AG04449 (cell line): ENCODE measurements at regions not wholly inside any gene's neighbourhood (a gene's known extent, or its start where the extent isn't known, plus 50 kb on each side); places are given as distances from the start of the nearest gene placed in this dataset.

Source experiments
- CTCF ChIA-PET: fragments of 350-600 bp; formaldehyde crosslinking; extraction: SDS; loops from one replicate; lab custom pipeline; 2021; ENCODE audit warnings: antibody characterized with exemption; lab: Yijun Ruan, JAX
- POLR2A ChIA-PET: fragments of 400-600, 350-600 bp; formaldehyde crosslinking; extraction: SDS; loops from one replicate; lab custom pipeline; 2020; ENCODE audit warnings: antibody characterized with exemption, inconsistent platforms; lab: Yijun Ruan, JAX
- DNase-seq: peaks from one replicate; pipeline ENCODE4 v3.0.0-alpha.2; 2010; ENCODE audit warnings: low read depth, low spot score
- H3K4me3 ChIP-seq: 2 replicates; pipeline ENCODE4 v1.5.1; 2011; ENCODE audit warnings: low read depth, mild to moderate bottlenecking, control low read depth, low read length
- CTCF ChIP-seq: IDR thresholded peaks from one replicate; pipeline ENCODE4 v1.5.1; 2011; ENCODE audit warnings: mild to moderate bottlenecking, moderate library complexity, low read length, control low read depth, inconsistent platforms; ENCODE audit not compliant: insufficient read depth; ENCODE audit errors: missing control alignments

GRCh38 chr13:53129864-53130393 is 101.3 kb downstream of the OLFM4 start:
- POLR2A ChIA-PET = no interaction called here

DNA sequence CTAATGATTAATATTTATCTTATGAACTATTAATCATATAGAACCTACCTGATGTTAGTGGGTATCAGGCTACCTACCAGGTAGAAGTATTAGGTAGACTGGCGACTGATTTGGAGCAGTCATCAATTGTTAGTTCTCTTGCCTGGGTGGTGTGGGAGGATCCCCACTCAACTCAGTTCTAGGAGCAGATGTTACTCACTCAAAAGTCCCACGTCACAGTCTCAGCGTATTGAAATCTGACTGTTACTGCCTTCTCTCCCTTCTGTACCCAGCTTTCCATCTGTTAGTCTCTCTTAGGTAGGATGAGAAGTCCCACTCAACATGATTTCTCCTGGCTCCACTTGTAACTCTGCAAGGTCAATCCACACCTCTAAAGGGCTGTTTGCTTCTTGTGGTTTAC is 102.7 kb downstream of the OLFM4 start:
- ChIA-PET POLR2A (no interaction called here), CTCF (interaction anchor here (1.4 kb wide), 1 partner anchor 163 kb away, joined by 3 read pairs; no protein-coding TSS in a partner anchor)
- H3K4me3 ChIP-seq = no peak overlapping the region
- no peak for DNase-seq
- TF ChIP-seq CTCF = no peak

More at GRCh38 chr13:53129864-53130393, 101.3 kb downstream of the OLFM4 start:
- no peak overlapping the region for H3K4me3 ChIP-seq
- CTCF ChIA-PET = interaction anchor here (1.4 kb wide), 1 partner anchor 162 kb away, joined by 3 read pairs; no protein-coding TSS in a partner anchor
- TF ChIP-seq CTCF = no peak
- DNase-seq = no peak

GRCh38 chr13:53135301-53135700 is 106.7 kb downstream of the OLFM4 start:
- no peak for TF ChIP-seq CTCF
- CTCF ChIA-PET = no interaction called here
- POLR2A ChIA-PET = no interaction called here
- no peak for DNase-seq
- H3K4me3 ChIP-seq = no peak overlapping the region

GRCh38 chr13:53136554-53137215 is 108.1 kb downstream of the OLFM4 start:
- no peak for TF ChIP-seq CTCF
- no peak overlapping the region for H3K4me3 ChIP-seq
- DNase-seq = no peak
- ChIA-PET POLR2A (no interaction called here), CTCF (interaction anchor here (1.8 kb wide), 1 partner anchor 15 kb away, joined by 6 read pairs; no protein-coding TSS in a partner anchor)

- ChIA-PET CTCF (no interaction called here), POLR2A (no interaction called here)
- peak; percentile 71 for DNase-seq
- TF ChIP-seq CTCF = no peak
- no peak overlapping the region for H3K4me3 ChIP-seq
Observed at GRCh38 chr13:53137779-53138178, 109.2 kb downstream of the OLFM4 start.

DNA sequence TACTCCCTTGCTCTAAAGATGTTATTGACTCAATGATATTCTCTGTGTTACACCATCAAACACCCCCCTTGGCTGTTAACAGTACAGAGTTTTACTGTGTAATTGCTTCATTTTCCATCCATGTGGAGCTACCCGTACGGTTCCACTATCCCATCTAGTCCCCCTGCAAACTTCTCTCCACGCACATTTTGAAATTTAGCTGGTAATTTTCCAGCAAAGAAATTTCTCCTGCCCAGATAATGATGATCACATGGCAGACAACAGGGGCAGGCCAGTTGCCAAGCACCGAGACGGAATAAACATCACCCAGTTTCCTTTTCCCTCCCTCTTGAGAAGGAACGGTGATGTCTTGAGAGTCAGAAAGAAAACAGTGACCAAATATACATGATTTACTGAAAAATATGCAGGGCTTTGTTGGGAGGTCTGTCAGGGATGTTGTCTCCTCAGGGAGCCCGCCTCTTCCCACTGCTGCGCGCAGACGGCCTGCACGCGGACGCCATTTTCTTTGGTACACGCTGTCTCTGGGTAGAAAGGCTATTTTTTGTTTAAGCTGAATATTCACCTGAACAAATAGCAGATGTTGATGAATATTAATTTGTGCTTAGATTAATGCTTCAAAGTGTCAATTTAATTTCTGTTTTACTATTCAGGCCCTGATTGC is 109.9 kb downstream of the OLFM4 start:
- CTCF ChIA-PET = no interaction called here
- no peak for DNase-seq

More for the DNA sequence above, 109.9 kb downstream of the OLFM4 start:
- no peak for TF ChIP-seq CTCF
- H3K4me3 ChIP-seq = no peak overlapping the region
- POLR2A ChIA-PET = no interaction called here
